GM21825 (cell line): ENCODE measurements at regions not wholly inside any gene's neighbourhood (a gene's known extent, or its start where the extent isn't known, plus 50 kb on each side); places are given as distances from the start of the nearest gene placed in this dataset.

Experiments used
- ATAC-seq: cut with Tn5 transposase; IDR thresholded peaks from one replicate; pipeline ENCODE4 v1.9.1; 2021; ENCODE audit warnings: mild to moderate bottlenecking, moderate library complexity; ENCODE audit not compliant: unreplicated experiment

GRCh38 chr12:19572920-19573558 lies 133.7 kb downstream of the AEBP2 start:
- peak; percentile 61 for ATAC-seq

GRCh38 chr12:19573866-19574265 lies 134.6 kb downstream of the AEBP2 start:
- no peak for ATAC-seq

GRCh38 chr12:19574601-19575000 lies 135.3 kb downstream of the AEBP2 start:
- ATAC-seq: no peak

GRCh38 chr12:19575337-19576243 lies 136.3 kb downstream of the AEBP2 start:
- no peak for ATAC-seq

GRCh38 chr12:19576506-19577280 lies 137.4 kb downstream of the AEBP2 start:
- no peak for ATAC-seq

GRCh38 chr12:19577281-19577530 lies 137.9 kb downstream of the AEBP2 start:
- ATAC-seq: no peak

GRCh38 chr12:19584732-19585131 lies 145.4 kb downstream of the AEBP2 start:
- no peak for ATAC-seq

GRCh38 chr12:19588951-19589350 lies 149.7 kb downstream of the AEBP2 start:
- no peak for ATAC-seq

GRCh38 chr12:19591951-19592350 lies 152.7 kb downstream of the AEBP2 start:
- ATAC-seq: no peak

GRCh38 chr12:19596434-19597166 lies 157.3 kb downstream of the AEBP2 start:
- no peak for ATAC-seq

- no peak for ATAC-seq
Measured at GRCh38 chr12:19597167-19598026, 158.1 kb downstream of the AEBP2 start.

- no peak for ATAC-seq
Measured at GRCh38 chr12:19605720-19606119, 166.4 kb downstream of the AEBP2 start.

- no peak for ATAC-seq
Measured at GRCh38 chr12:19608039-19608438, 168.7 kb downstream of the AEBP2 start.

- no peak for ATAC-seq
Measured at GRCh38 chr12:19613051-19613535, 173.8 kb downstream of the AEBP2 start.

GRCh38 chr12:19614601-19615383 lies 175.5 kb downstream of the AEBP2 start:
- ATAC-seq: no peak

GRCh38 chr12:19615384-19615725 lies 176.1 kb downstream of the AEBP2 start:
- ATAC-seq: no peak

GRCh38 chr12:19616781-19617180 lies 177.5 kb downstream of the AEBP2 start:
- ATAC-seq: no peak

- ATAC-seq: no peak
Measured at GRCh38 chr12:19620222-19620621, 180.9 kb downstream of the AEBP2 start.

GRCh38 chr12:19623751-19624399 lies 184.6 kb downstream of the AEBP2 start:
- ATAC-seq: no peak
